ENCODE measurements at regions not wholly inside any gene's neighbourhood (a gene's known extent, or its start where the extent isn't known, plus 50 kb on each side); places are given as distances from the start of the nearest gene placed in this dataset.
"Not testable (repeated sequence)": the region's sequence is repeated elsewhere in the genome, so short reads cannot be mapped to it uniquely, and the experiment has no call there.

DNA sequence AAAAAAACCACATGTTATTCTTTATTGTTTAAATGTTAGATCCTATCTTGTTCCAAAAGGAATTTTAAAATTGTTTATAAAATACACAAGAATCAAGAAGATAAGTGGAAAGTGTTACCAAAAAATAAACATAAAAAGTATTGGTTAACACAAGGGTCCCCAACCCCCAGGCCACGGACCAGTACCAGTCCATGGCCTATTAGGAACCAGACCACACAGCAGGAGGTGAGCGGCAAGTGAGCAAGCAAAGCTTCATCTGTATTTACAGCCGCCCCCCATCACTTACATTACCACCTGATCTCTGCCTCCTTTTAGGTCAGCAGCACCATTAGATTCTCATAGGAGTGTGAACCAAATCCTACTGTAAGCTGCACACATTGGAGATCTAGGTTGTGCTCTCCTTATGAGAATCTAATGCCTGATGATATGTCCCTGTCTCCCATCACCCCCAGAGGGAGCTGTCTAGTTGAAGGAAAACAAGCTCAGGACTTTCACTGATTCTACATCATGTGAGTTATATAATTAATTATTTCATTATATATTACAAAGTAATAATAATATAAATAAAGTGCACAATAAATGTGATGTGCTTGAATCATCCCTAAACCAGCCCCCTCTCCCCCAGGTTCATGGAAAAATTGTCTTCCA, 86.3 kb upstream of the CDK13 start:
- TF ChIP-seq, protein P1, sequence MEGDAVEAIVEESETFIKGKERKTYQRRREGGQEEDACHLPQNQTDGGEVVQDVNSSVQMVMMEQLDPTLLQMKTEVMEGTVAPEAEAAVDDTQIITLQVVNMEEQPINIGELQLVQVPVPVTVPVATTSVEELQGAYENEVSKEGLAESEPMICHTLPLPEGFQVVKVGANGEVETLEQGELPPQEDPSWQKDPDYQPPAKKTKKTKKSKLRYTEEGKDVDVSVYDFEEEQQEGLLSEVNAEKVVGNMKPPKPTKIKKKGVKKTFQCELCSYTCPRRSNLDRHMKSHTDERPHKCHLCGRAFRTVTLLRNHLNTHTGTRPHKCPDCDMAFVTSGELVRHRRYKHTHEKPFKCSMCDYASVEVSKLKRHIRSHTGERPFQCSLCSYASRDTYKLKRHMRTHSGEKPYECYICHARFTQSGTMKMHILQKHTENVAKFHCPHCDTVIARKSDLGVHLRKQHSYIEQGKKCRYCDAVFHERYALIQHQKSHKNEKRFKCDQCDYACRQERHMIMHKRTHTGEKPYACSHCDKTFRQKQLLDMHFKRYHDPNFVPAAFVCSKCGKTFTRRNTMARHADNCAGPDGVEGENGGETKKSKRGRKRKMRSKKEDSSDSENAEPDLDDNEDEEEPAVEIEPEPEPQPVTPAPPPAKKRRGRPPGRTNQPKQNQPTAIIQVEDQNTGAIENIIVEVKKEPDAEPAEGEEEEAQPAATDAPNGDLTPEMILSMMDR (IDR thresholded peaks at IDR 0.05; ENCODE audit: poor library complexity), result peak; percentile 48
- not testable (repeated sequence) for TF ChIP-seq EZH2phosphoT487 (IDR thresholded peaks at IDR 0.05; ENCODE audit: low read depth, severe bottlenecking, unreplicated experiment); EZH2 (IDR thresholded peaks at IDR 0.05; ENCODE audit: borderline replicate concordance)

Measured in hepatocyte (in vitro differentiated cells).